ENCODE measurements at regions not wholly inside any gene's neighbourhood (a gene's known extent, or its start where the extent isn't known, plus 50 kb on each side); places are given as distances from the start of the nearest gene placed in this dataset.

DNA sequence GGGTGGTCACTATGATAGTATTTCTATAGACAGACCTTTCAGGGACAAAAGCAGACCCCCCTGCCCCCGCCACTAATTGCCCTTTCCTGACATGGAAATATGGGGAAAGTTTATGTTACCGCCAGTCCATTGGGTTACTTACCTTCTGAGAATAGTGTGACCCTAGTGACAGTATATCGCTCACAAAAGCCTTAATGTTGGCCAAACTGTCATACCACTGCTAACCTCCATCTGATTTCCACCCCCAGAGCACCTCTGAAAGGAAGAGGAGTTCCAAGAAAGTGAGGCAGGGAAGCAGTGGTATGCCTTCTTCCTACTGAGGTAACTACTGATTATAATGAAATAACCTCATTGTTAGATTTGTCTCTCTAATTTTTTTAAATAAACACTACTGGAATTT is 67.5 kb upstream of the CCDC91 start:
- Histone ChIP-seq H3K9me3 (replicated peaks in 1 of 2; ENCODE audit: control insufficient read depth in 1 of 2, insufficient read depth in 1 of 2, low read length in 2 of 2) (peaks cover 0 to 3% of the 10 kb centered on the region in 2 donors), H3K79me2 (ENCODE audit: insufficient read depth, low read length) (no peaks in the 10 kb centered on the region), H2AFZ (ENCODE audit: insufficient read depth, low read depth, low read length, poor library complexity, severe bottlenecking) (no peak overlapping the region), H3K4me2 (replicated peaks; ENCODE audit: extremely low read depth, low read length, poor library complexity, severe bottlenecking) (no peak overlapping the region), H3K9ac (ENCODE audit: insufficient read depth, low read length, poor library complexity, severe bottlenecking) (no peak overlapping the region), H3K36me3 (replicated peaks in 1 of 2; ENCODE audit: control insufficient read depth in 1 of 2, insufficient read depth in 2 of 2, low read length in 2 of 2) (no peaks in the 10 kb centered on the region), H3K4me3 (replicated peaks in 1 of 3; ENCODE audit: low read depth in 2 of 3, low read length in 3 of 3) (no peak overlapping the region), H4K20me1 (ENCODE audit: insufficient read depth, low read length) (no peaks in the 10 kb centered on the region), H3K4me1 (ENCODE audit: control insufficient read depth in 1 of 2, insufficient read depth in 2 of 2, low read length in 2 of 2) (no peaks in the 10 kb centered on the region), H3K27ac (ENCODE audit: low read depth in 1 of 2, low read length in 2 of 2) (no peak overlapping the region), H3K27me3 (ENCODE audit: control insufficient read depth in 2 of 2, insufficient read depth in 2 of 2, low read length in 2 of 2) (no peaks in the 10 kb centered on the region)
- H3K9me3 Mint-ChIP-seq, result peaks cover 0 to 7% (median 0%) of the 10 kb centered on the region in 7 donors
- no peak overlapping the region for H3K4me3 Mint-ChIP-seq
- TF ChIP-seq, protein P1, sequence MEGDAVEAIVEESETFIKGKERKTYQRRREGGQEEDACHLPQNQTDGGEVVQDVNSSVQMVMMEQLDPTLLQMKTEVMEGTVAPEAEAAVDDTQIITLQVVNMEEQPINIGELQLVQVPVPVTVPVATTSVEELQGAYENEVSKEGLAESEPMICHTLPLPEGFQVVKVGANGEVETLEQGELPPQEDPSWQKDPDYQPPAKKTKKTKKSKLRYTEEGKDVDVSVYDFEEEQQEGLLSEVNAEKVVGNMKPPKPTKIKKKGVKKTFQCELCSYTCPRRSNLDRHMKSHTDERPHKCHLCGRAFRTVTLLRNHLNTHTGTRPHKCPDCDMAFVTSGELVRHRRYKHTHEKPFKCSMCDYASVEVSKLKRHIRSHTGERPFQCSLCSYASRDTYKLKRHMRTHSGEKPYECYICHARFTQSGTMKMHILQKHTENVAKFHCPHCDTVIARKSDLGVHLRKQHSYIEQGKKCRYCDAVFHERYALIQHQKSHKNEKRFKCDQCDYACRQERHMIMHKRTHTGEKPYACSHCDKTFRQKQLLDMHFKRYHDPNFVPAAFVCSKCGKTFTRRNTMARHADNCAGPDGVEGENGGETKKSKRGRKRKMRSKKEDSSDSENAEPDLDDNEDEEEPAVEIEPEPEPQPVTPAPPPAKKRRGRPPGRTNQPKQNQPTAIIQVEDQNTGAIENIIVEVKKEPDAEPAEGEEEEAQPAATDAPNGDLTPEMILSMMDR (IDR thresholded peaks at IDR 0.05), result no peak
- no CpG with 5 or more reads among the region's 3 CpGs for WGBS (ENCODE audit: insufficient coverage)
- intact Hi-C loops (cut with micrococcal nuclease), result no loop called here
- no peaks in the 10 kb centered on the region for H3K36me3 Mint-ChIP-seq
- H3K27me3 Mint-ChIP-seq (ENCODE audit: low read depth in 3 of 3), result peaks cover 0 to 2% (median 0%) of the 10 kb centered on the region in 3 donors
- no peak overlapping the region for H3K27ac Mint-ChIP-seq
- H3K4me1 Mint-ChIP-seq, result no peaks in the 10 kb centered on the region
- DNase-seq, result no peak

DNA sequence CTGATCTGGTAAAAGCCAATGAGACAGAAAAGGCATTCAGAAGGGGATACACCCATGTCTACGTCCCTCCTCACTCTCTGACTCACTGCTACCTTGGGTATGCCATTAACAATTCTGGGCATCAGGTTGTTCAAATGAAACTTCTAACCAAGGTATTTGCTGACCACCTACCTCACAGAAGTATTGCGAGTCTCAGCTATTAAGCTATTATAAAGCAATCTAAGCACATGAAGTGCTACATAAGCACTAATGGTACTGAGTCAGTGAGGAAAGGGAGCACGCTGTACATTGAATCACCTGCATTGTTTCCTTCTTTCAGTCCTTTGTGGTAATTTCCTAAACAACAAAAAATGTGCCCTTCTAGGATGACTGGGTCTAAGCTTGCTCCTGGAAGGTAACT is 62.8 kb upstream of the CCDC91 start:
- Mint-ChIP-seq H3K4me3 (no peak overlapping the region), H3K9me3 (peaks cover 0 to 4% (median 0%) of the 10 kb centered on the region in 7 donors), H3K27ac (no peak overlapping the region), H3K27me3 (ENCODE audit: low read depth in 3 of 3) (no peaks in the 10 kb centered on the region), H3K36me3 (no peaks in the 10 kb centered on the region), H3K4me1 (no peaks in the 10 kb centered on the region)
- Histone ChIP-seq H3K27ac (ENCODE audit: low read depth in 1 of 2, low read length in 2 of 2) (no peak overlapping the region), H3K9me3 (replicated peaks in 1 of 2; ENCODE audit: control insufficient read depth in 1 of 2, insufficient read depth in 1 of 2, low read length in 2 of 2) (no peaks in the 10 kb centered on the region), H4K20me1 (ENCODE audit: insufficient read depth, low read length) (no peaks in the 10 kb centered on the region), H3K4me1 (ENCODE audit: control insufficient read depth in 1 of 2, insufficient read depth in 2 of 2, low read length in 2 of 2) (no peaks in the 10 kb centered on the region), H3K4me3 (replicated peaks in 1 of 3; ENCODE audit: low read depth in 2 of 3, low read length in 3 of 3) (no peak overlapping the region), H3K9ac (ENCODE audit: insufficient read depth, low read length, poor library complexity, severe bottlenecking) (no peak overlapping the region), H2AFZ (ENCODE audit: insufficient read depth, low read depth, low read length, poor library complexity, severe bottlenecking) (no peak overlapping the region), H3K79me2 (ENCODE audit: insufficient read depth, low read length) (no peaks in the 10 kb centered on the region), H3K27me3 (ENCODE audit: control insufficient read depth in 2 of 2, insufficient read depth in 2 of 2, low read length in 2 of 2) (no peaks in the 10 kb centered on the region), H3K4me2 (replicated peaks; ENCODE audit: extremely low read depth, low read length, poor library complexity, severe bottlenecking) (no peak overlapping the region), H3K36me3 (replicated peaks in 1 of 2; ENCODE audit: control insufficient read depth in 1 of 2, insufficient read depth in 2 of 2, low read length in 2 of 2) (no peaks in the 10 kb centered on the region)
- TF ChIP-seq, protein P1 (IDR thresholded peaks at IDR 0.05), result no peak
- 88% methylated on average over 1 of the region's 3 CpGs for WGBS (ENCODE audit: insufficient coverage)
- no peak for DNase-seq
- intact Hi-C loops (cut with micrococcal nuclease), result no loop called here
